GM10266 (cell line): ENCODE measurements at regions not wholly inside any gene's neighbourhood (a gene's known extent, or its start where the extent isn't known, plus 50 kb on each side); places are given as distances from the start of the nearest gene placed in this dataset.

Source experiments
- DNase-seq: peaks from one replicate; pipeline ENCODE4 v3.0.0; 2012; ENCODE audit errors: extremely low spot score
- TF ChIP-seq, protein P1 (sequence below): IDR thresholded peaks from 2 replicates; pipeline ENCODE4 v1.5.1; 2012; ENCODE audit warnings: mild to moderate bottlenecking, low read depth; ENCODE audit not compliant: control insufficient read depth, insufficient read depth; ENCODE audit errors: missing control alignments

- no peak for DNase-seq
- TF ChIP-seq, protein P1, sequence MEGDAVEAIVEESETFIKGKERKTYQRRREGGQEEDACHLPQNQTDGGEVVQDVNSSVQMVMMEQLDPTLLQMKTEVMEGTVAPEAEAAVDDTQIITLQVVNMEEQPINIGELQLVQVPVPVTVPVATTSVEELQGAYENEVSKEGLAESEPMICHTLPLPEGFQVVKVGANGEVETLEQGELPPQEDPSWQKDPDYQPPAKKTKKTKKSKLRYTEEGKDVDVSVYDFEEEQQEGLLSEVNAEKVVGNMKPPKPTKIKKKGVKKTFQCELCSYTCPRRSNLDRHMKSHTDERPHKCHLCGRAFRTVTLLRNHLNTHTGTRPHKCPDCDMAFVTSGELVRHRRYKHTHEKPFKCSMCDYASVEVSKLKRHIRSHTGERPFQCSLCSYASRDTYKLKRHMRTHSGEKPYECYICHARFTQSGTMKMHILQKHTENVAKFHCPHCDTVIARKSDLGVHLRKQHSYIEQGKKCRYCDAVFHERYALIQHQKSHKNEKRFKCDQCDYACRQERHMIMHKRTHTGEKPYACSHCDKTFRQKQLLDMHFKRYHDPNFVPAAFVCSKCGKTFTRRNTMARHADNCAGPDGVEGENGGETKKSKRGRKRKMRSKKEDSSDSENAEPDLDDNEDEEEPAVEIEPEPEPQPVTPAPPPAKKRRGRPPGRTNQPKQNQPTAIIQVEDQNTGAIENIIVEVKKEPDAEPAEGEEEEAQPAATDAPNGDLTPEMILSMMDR, result no peak
These were observed 2726.8 kb downstream of the PCDH7 start for GRCh38 chr4:33446953-33447352.

GRCh38 chr4:33448948-33449347 lies 2728.8 kb downstream of the PCDH7 start:
- DNase-seq, result no peak
- TF ChIP-seq, protein P1, result no peak

- TF ChIP-seq, protein P1, result no peak
- no peak for DNase-seq
These were observed 2733.3 kb downstream of the PCDH7 start for GRCh38 chr4:33453436-33453835.

DNA sequence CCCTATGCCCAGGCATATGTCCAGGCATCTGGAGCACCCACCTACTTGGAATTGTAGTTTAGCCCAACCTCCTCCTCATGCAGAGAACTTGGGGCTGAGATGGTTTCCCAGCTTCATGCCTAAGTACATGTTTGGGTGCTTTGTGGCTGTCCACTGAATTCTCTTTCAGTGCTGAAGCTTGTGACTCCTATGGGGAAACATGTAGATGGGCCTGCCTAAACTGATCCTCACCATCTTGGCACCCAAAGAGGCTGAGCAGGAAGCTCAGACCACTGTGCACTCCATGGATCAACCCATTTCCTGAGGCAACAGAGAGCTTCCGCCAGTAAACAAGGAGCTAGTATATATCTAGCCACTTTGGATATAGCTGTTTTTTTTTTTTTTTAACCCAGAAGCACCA lies 2733.7 kb downstream of the PCDH7 start:
- DNase-seq, result no peak
- TF ChIP-seq, protein P1, result no peak

DNA sequence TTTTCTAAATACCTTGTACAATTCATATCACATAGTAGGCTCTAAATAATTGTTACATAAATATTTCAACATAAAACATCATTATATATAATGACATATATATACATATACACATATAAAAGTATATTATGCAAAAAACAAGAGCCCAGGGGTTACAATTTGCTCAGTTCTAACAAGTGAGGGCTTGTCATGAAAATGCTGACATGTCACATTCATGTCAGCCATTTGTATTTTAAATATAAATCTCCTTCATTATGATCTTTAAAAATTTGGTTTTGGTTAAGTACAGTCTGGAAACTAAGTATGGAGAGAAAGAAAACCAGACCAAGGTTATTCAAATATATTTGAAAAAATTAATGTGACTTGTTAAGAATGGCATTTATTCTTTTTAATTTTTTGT lies 2745.4 kb downstream of the PCDH7 start:
- DNase-seq, result no peak
- TF ChIP-seq, protein P1, result no peak

GRCh38 chr4:33467291-33467690 lies 2747.1 kb downstream of the PCDH7 start:
- TF ChIP-seq, protein P1, result no peak
- no peak for DNase-seq

DNA sequence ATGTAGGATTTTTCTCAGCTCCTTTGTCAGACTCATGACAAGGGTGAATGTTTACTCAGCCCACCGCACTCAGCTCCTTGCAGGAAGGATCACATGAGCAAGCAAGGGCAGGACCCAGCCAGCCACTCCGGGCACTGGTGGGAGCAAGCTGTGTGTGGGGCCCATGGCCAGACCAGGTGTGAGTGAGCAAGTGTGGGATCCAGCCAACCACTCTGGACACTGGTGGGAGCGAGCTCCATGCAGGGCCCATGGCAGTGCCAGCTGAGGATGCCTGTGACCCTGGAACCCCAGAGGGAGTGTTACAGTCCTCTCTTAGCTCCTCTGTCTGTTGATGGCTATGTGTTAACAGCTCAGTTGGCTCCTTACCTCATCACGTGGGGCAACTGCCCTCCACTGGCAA lies 2750.6 kb downstream of the PCDH7 start:
- no peak for DNase-seq
- TF ChIP-seq, protein P1, result no peak

DNA sequence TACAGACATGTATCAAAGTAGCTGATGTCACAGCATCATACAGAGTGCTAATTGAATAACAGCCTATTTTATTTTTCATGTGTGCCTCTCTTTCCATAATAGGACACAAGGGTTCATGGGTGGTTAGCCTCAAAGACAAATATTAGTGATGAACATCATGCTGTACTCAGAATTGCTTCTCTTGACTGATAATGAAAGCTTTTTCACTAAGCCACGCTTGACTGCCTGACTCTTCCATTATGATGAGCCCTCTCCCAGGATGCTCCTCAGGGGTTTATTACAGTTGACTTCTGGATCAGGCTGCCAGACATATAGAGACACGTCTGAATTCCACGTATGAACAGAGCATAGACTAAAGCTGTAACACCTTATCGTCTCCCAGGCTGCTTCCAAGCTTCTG lies 2757.5 kb downstream of the PCDH7 start:
- no peak for DNase-seq
- TF ChIP-seq, protein P1, result no peak
